ENCODE measurements at regions not wholly inside any gene's neighbourhood (a gene's known extent, or its start where the extent isn't known, plus 50 kb on each side); places are given as distances from the start of the nearest gene placed in this dataset.

DNA sequence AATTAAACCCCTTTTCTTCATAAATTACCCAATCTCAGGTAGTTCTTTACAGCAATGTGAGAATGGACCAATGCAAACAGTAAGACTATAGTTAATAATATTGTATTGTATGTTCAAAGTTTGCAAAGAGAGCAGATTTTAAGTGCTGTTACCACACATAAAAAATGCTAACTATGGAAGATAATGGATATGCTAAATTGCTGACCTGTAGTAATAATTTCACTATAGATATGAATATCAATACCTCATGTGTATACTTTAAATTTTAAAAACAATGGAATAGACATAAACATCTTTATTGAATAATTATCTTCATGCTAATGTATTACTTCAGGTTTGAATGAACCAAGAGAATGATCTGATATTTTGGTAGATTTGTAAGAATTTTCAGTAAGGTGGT lies 552.4 kb upstream of the CHRM3 start:
- Histone ChIP-seq H3K4me3 (no peak overlapping the region), H3K27ac (no peak overlapping the region), H3K4me1 (no peaks in the 10 kb centered on the region), H3K36me3 (no peaks in the 10 kb centered on the region), H3K27me3 (no peaks in the 10 kb centered on the region), H3K9me3 (no peaks in the 10 kb centered on the region)
- DNase-seq (ENCODE audit: extremely low spot score in 2 of 2): no peak
- intact Hi-C loops (cut with DNase I): no loop called here
- no peak for TF ChIP-seq POLR2AphosphoS5 (IDR thresholded peaks at IDR 0.05; ENCODE audit: insufficient read depth in 1 of 2, low read depth in 1 of 2)
- TF ChIP-seq POLR2A (IDR thresholded peaks at IDR 0.05): no peak
- TF ChIP-seq, protein P1, sequence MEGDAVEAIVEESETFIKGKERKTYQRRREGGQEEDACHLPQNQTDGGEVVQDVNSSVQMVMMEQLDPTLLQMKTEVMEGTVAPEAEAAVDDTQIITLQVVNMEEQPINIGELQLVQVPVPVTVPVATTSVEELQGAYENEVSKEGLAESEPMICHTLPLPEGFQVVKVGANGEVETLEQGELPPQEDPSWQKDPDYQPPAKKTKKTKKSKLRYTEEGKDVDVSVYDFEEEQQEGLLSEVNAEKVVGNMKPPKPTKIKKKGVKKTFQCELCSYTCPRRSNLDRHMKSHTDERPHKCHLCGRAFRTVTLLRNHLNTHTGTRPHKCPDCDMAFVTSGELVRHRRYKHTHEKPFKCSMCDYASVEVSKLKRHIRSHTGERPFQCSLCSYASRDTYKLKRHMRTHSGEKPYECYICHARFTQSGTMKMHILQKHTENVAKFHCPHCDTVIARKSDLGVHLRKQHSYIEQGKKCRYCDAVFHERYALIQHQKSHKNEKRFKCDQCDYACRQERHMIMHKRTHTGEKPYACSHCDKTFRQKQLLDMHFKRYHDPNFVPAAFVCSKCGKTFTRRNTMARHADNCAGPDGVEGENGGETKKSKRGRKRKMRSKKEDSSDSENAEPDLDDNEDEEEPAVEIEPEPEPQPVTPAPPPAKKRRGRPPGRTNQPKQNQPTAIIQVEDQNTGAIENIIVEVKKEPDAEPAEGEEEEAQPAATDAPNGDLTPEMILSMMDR (IDR thresholded peaks at IDR 0.05): no peak

DNA sequence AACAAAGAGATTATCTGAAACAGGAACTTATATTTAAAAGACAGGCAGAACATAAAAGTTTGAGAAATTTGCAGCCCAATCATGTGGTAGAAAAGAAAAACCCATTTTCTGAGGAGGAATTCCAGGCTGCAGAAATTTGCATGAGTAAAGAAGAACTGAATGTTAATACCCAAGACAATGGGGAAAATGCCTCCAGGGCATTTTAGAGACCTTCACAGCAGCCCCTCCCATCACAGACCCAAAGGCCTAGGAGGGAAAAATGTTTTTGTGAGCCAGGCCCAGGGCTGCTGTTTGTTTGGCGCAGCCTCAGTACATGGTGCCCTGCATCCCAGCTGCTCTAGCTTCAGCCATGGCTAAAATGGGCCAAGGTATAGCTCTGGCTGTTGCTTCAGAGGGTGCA lies 554.3 kb upstream of the CHRM3 start:
- no peak overlapping the region for H3K4me3 ChIP-seq
- TF ChIP-seq POLR2AphosphoS5 (IDR thresholded peaks at IDR 0.05; ENCODE audit: insufficient read depth in 1 of 2, low read depth in 1 of 2) (no peak), POLR2A (IDR thresholded peaks at IDR 0.05) (no peak)
- TF ChIP-seq, protein P1 (IDR thresholded peaks at IDR 0.05): no peak
- H3K36me3 ChIP-seq: no peaks in the 10 kb centered on the region
- no peaks in the 10 kb centered on the region for H3K4me1 ChIP-seq
- H3K27ac ChIP-seq: no peak overlapping the region
- H3K9me3 ChIP-seq: no peaks in the 10 kb centered on the region
- intact Hi-C loops (cut with DNase I): no loop called here
- no peaks in the 10 kb centered on the region for H3K27me3 ChIP-seq
- no peak for DNase-seq (ENCODE audit: extremely low spot score in 2 of 2)

DNA sequence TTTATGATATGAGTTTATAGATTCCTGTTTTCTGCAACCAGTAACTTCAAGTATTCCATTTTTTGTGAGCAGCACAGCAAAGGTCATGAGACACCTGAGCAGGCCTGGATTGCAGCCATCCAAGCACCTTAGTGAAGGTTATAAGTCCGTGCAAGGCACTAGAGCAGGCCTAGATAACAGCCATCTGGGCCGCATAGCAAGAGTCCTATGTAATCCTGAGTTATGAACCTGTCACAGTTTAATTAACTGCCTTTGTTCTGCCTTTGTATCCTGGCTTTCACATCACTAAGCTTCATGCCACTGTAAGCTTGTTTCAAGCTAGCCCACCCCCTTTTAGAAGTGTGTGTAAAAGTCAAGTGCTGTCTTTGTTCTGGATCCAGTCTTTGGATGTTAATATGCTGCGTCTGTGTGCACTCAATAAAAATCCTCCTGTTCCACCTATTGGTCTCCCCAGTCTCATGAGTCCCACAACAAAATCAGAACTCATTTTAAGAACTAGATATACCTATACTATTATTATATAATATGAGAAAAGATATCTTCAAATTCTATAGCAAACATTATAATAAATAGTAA lies 556.2 kb upstream of the CHRM3 start:
- DNase-seq (ENCODE audit: extremely low spot score in 2 of 2): no peak
- Histone ChIP-seq H3K9me3 (no peaks in the 10 kb centered on the region), H3K27me3 (no peaks in the 10 kb centered on the region), H3K4me1 (no peaks in the 10 kb centered on the region), H3K4me3 (no peak overlapping the region), H3K27ac (no peak overlapping the region), H3K36me3 (no peaks in the 10 kb centered on the region)
- intact Hi-C loops (cut with DNase I): no loop called here
- TF ChIP-seq POLR2A (IDR thresholded peaks at IDR 0.05) (no peak), POLR2AphosphoS5 (IDR thresholded peaks at IDR 0.05; ENCODE audit: insufficient read depth in 1 of 2, low read depth in 1 of 2) (no peak)
- TF ChIP-seq, protein P1 (IDR thresholded peaks at IDR 0.05): no peak

DNA sequence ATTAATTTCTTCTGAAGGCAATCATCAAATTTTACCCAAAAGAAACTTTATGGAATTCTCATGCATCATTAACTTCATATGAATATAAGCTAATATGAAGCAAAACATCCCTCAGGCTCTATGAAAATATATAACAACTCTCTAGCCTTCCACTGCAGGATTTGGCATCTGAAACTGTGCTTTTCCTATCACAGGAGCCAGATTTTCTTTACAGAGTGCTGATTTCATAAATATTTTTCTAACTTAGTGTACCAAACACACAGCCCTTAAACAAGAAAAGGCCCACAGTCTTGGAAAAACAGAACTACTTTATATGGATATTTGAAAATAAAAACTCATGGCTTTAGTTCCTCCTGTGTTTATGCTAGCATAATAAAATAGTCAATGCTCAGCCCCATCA lies 559.5 kb upstream of the CHRM3 start:
- Histone ChIP-seq H3K4me3 (no peak overlapping the region), H3K27ac (no peak overlapping the region), H3K9me3 (no peaks in the 10 kb centered on the region), H3K27me3 (no peaks in the 10 kb centered on the region), H3K4me1 (no peaks in the 10 kb centered on the region), H3K36me3 (no peaks in the 10 kb centered on the region)
- intact Hi-C loops (cut with DNase I): no loop called here
- DNase-seq (ENCODE audit: extremely low spot score in 2 of 2): no peak
- no peak for TF ChIP-seq POLR2A (IDR thresholded peaks at IDR 0.05)
- no peak for TF ChIP-seq POLR2AphosphoS5 (IDR thresholded peaks at IDR 0.05; ENCODE audit: insufficient read depth in 1 of 2, low read depth in 1 of 2)
- TF ChIP-seq, protein P1 (IDR thresholded peaks at IDR 0.05): no peak

DNA sequence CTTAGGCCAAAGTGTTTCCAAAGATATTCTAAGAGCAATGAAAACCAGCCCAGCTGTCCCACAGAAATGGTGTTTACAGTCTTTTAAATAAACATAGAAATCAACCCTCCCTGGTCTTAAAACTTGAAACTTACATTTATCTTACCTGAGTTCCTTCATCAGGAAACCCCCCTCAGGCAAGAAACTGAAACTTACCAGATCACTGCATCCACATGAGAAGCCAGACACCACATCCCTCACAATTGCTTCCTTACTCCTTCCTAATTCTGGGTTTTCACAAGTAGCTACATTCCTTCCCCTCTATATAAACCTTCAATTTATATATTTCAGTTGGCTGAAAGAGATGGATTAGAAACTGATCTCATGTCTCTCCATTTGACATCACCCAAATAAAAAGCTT lies 563.0 kb upstream of the CHRM3 start:
- no peak for DNase-seq (ENCODE audit: extremely low spot score in 2 of 2)
- no peaks in the 10 kb centered on the region for H3K9me3 ChIP-seq
- no peaks in the 10 kb centered on the region for H3K27me3 ChIP-seq
- no peak overlapping the region for H3K4me3 ChIP-seq
- intact Hi-C loops (cut with DNase I): no loop called here
- TF ChIP-seq POLR2AphosphoS5 (IDR thresholded peaks at IDR 0.05; ENCODE audit: insufficient read depth in 1 of 2, low read depth in 1 of 2) (no peak), POLR2A (IDR thresholded peaks at IDR 0.05) (no peak)
- TF ChIP-seq, protein P1 (IDR thresholded peaks at IDR 0.05): no peak
- H3K27ac ChIP-seq: no peak overlapping the region
- H3K36me3 ChIP-seq: no peaks in the 10 kb centered on the region
- H3K4me1 ChIP-seq: no peaks in the 10 kb centered on the region

Data from vagina (tissue), 2 donors.